PFSK-1 (cell line): ENCODE measurements at regions not wholly inside any gene's neighbourhood (a gene's known extent, or its start where the extent isn't known, plus 50 kb on each side); places are given as distances from the start of the nearest gene placed in this dataset.

Source experiments
- POLR2AphosphoS5 ChIP-seq: IDR thresholded peaks from 2 replicates; pipeline ENCODE4 v1.6.1; 2012; ENCODE audit warnings: low read depth, mild to moderate bottlenecking, control low read depth, low read length, moderate library complexity
- TAF1 ChIP-seq: IDR thresholded peaks from 2 replicates; pipeline ENCODE4 v1.6.1; 2012; ENCODE audit warnings: low read length, control low read depth, borderline replicate concordance; ENCODE audit not compliant: insufficient read depth

DNA sequence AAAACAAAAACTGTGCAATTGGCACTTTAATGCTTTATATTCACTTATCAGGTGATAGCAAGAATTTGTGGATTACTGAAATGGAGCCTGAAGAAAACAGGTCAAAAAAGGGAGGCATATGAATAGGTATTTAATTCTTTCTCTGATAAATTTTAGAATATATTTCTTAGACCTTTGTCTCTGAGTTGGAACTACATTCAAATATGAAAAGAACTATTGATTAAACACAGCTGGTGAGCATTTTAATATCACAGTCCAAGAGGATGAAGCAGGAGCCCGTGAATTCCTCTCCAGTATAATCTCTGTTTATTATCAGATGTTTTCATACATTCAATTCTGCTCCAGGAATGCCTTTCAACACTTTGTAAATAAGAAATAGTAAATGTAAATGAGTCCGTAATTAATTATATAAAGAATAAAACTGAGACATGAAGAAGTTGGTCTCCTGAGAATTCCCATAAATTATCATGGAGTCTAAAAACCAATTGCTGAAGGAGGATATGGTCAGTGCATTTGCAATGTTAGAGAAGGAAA, 86.3 kb upstream of the ARHGEF26 start:
- TF ChIP-seq TAF1 = no peak
- TF ChIP-seq POLR2AphosphoS5 = no peak
